Activated naive CD8-positive, alpha-beta T cell treated with anti-CD3 and anti-CD28 coated beads, Interleukin-2, amount 50 U/mL, for 24 hours (primary cell): ENCODE measurements at regions not wholly inside any gene's neighbourhood (a gene's known extent, or its start where the extent isn't known, plus 50 kb on each side); places are given as distances from the start of the nearest gene placed in this dataset.
A peak's percentile ranks its signal among the peaks of the same experiment; 100 is the strongest.

Experiments
- ATAC-seq: fragments of 150-1000 bp; cut with Tn5 transposase; one replicate; pipeline ENCODE4 v1.10.0; 2021
- DNase-seq: peaks from one replicate; pipeline ENCODE4 v3.0.0; 2021
- H3K27ac Mint-ChIP-seq: one replicate; pipeline ENCODE4 v1.8.0; 2021; ENCODE audit warnings: mild to moderate bottlenecking, mixed read lengths
- H3K27me3 Mint-ChIP-seq: one replicate; pipeline ENCODE4 v1.8.0; 2021; ENCODE audit warnings: mixed read lengths
- H3K36me3 Mint-ChIP-seq: one replicate; pipeline ENCODE4 v1.8.0; 2021; ENCODE audit warnings: low read depth, mixed read lengths
- H3K4me1 Mint-ChIP-seq: one replicate; pipeline ENCODE4 v1.8.0; 2021; ENCODE audit warnings: mixed read lengths
- H3K4me3 Mint-ChIP-seq: one replicate; pipeline ENCODE4 v1.8.0; 2021; ENCODE audit warnings: mild to moderate bottlenecking, moderate library complexity, mixed read lengths
- H3K9me3 Mint-ChIP-seq: one replicate; pipeline ENCODE4 v1.8.0; 2021; ENCODE audit warnings: mixed read lengths

- Mint-ChIP-seq H3K27me3 (peaks cover 4% of the 10 kb centered on the region), H3K36me3 (no peaks in the 10 kb centered on the region), H3K4me3 (no peak overlapping the region), H3K4me1 (no peaks in the 10 kb centered on the region), H3K27ac (no peak overlapping the region), H3K9me3 (no peaks in the 10 kb centered on the region)
- no peak for ATAC-seq
- no peak for DNase-seq
Measured at GRCh38 chr13:97135883-97136282, 86.2 kb upstream of the MBNL2 start.

GRCh38 chr13:97136418-97136817 lies 85.7 kb upstream of the MBNL2 start:
- Mint-ChIP-seq H3K27ac (no peak overlapping the region), H3K4me3 (no peak overlapping the region), H3K9me3 (no peaks in the 10 kb centered on the region), H3K27me3 (peaks cover 4% of the 10 kb centered on the region), H3K36me3 (no peaks in the 10 kb centered on the region), H3K4me1 (peaks cover 2% of the 10 kb centered on the region)
- no peak for ATAC-seq
- no peak for DNase-seq

GRCh38 chr13:97139691-97140090 lies 82.4 kb upstream of the MBNL2 start:
- Mint-ChIP-seq H3K36me3 (no peaks in the 10 kb centered on the region), H3K27ac (no peak overlapping the region), H3K4me3 (no peak overlapping the region), H3K9me3 (no peaks in the 10 kb centered on the region), H3K4me1 (peaks cover 7% of the 10 kb centered on the region), H3K27me3 (peaks cover 13% of the 10 kb centered on the region)
- ATAC-seq (no peak), DNase-seq (no peak)

GRCh38 chr13:97140131-97140530 lies 82.0 kb upstream of the MBNL2 start:
- Mint-ChIP-seq H3K36me3 (no peaks in the 10 kb centered on the region), H3K4me3 (no peak overlapping the region), H3K4me1 (peaks cover 7% of the 10 kb centered on the region), H3K27ac (no peak overlapping the region), H3K9me3 (no peaks in the 10 kb centered on the region), H3K27me3 (peaks cover 14% of the 10 kb centered on the region)
- no peak for ATAC-seq
- no peak for DNase-seq

- DNase-seq (no peak), ATAC-seq (no peak)
- H3K36me3 Mint-ChIP-seq = no peaks in the 10 kb centered on the region
- H3K27me3 Mint-ChIP-seq = peaks cover 15% of the 10 kb centered on the region
- no peak overlapping the region for H3K27ac Mint-ChIP-seq
- no peaks in the 10 kb centered on the region for H3K9me3 Mint-ChIP-seq
- no peak overlapping the region for H3K4me3 Mint-ChIP-seq
- H3K4me1 Mint-ChIP-seq = peaks cover 7% of the 10 kb centered on the region
Measured at GRCh38 chr13:97140611-97141010, 81.5 kb upstream of the MBNL2 start.

GRCh38 chr13:97141097-97141496 lies 81.0 kb upstream of the MBNL2 start:
- Mint-ChIP-seq H3K27ac (no peak overlapping the region), H3K27me3 (peaks cover 15% of the 10 kb centered on the region), H3K36me3 (no peaks in the 10 kb centered on the region), H3K9me3 (no peaks in the 10 kb centered on the region), H3K4me1 (peaks cover 7% of the 10 kb centered on the region), H3K4me3 (no peak overlapping the region)
- ATAC-seq = no peak
- DNase-seq = no peak

- Mint-ChIP-seq H3K9me3 (no peaks in the 10 kb centered on the region), H3K27me3 (peaks cover 19% of the 10 kb centered on the region), H3K4me3 (no peak overlapping the region), H3K36me3 (no peaks in the 10 kb centered on the region), H3K27ac (no peak overlapping the region), H3K4me1 (peaks cover 7% of the 10 kb centered on the region)
- DNase-seq (peak; percentile 11), ATAC-seq (peak; percentile 93)
Measured at GRCh38 chr13:97141564-97142005, 80.5 kb upstream of the MBNL2 start.

GRCh38 chr13:97142452-97142851 lies 79.7 kb upstream of the MBNL2 start:
- H3K4me3 Mint-ChIP-seq = no peak overlapping the region
- DNase-seq = no peak
- no peaks in the 10 kb centered on the region for H3K36me3 Mint-ChIP-seq
- H3K4me1 Mint-ChIP-seq = peaks cover 7% of the 10 kb centered on the region
- peaks cover 19% of the 10 kb centered on the region for H3K27me3 Mint-ChIP-seq
- ATAC-seq = no peak
- no peak overlapping the region for H3K27ac Mint-ChIP-seq
- no peaks in the 10 kb centered on the region for H3K9me3 Mint-ChIP-seq

GRCh38 chr13:97145057-97145456 lies 77.1 kb upstream of the MBNL2 start:
- no peak overlapping the region for H3K27ac Mint-ChIP-seq
- peaks cover 7% of the 10 kb centered on the region for H3K4me1 Mint-ChIP-seq
- peaks cover 22% of the 10 kb centered on the region for H3K27me3 Mint-ChIP-seq
- ATAC-seq (no peak), DNase-seq (no peak)
- H3K36me3 Mint-ChIP-seq = no peaks in the 10 kb centered on the region
- no peak overlapping the region for H3K4me3 Mint-ChIP-seq
- no peaks in the 10 kb centered on the region for H3K9me3 Mint-ChIP-seq

GRCh38 chr13:97148894-97149293 lies 73.2 kb upstream of the MBNL2 start:
- Mint-ChIP-seq H3K9me3 (no peaks in the 10 kb centered on the region), H3K4me1 (no peaks in the 10 kb centered on the region), H3K36me3 (no peaks in the 10 kb centered on the region), H3K4me3 (no peak overlapping the region), H3K27me3 (peaks cover 17% of the 10 kb centered on the region), H3K27ac (no peak overlapping the region)
- ATAC-seq (no peak), DNase-seq (no peak)

GRCh38 chr13:97160421-97160820 lies 61.7 kb upstream of the MBNL2 start:
- no peak for ATAC-seq
- Mint-ChIP-seq H3K4me3 (no peak overlapping the region), H3K36me3 (no peaks in the 10 kb centered on the region)

GRCh38 chr13:97161582-97162231 lies 60.4 kb upstream of the MBNL2 start:
- no peak for DNase-seq
- peaks cover 5% of the 10 kb centered on the region for H3K27me3 Mint-ChIP-seq
- H3K36me3 Mint-ChIP-seq = no peaks in the 10 kb centered on the region
- H3K4me3 Mint-ChIP-seq = no peak overlapping the region
- no peak for ATAC-seq
- H3K9me3 Mint-ChIP-seq = peaks cover 4% of the 10 kb centered on the region
- H3K27ac Mint-ChIP-seq = no peak overlapping the region
- no peaks in the 10 kb centered on the region for H3K4me1 Mint-ChIP-seq

More at GRCh38 chr13:97160421-97160820, 61.7 kb upstream of the MBNL2 start:
- DNase-seq = no peak
- Mint-ChIP-seq H3K4me1 (no peaks in the 10 kb centered on the region), H3K9me3 (peaks cover 4% of the 10 kb centered on the region), H3K27me3 (peaks cover 5% of the 10 kb centered on the region), H3K27ac (no peak overlapping the region)

- no peak overlapping the region for H3K4me3 Mint-ChIP-seq
- ATAC-seq (no peak), DNase-seq (no peak)
- no peak overlapping the region for H3K27ac Mint-ChIP-seq
- no peaks in the 10 kb centered on the region for H3K4me1 Mint-ChIP-seq
- H3K27me3 Mint-ChIP-seq = peaks cover 8% of the 10 kb centered on the region
- H3K9me3 Mint-ChIP-seq = peaks cover 4% of the 10 kb centered on the region
- H3K36me3 Mint-ChIP-seq = no peaks in the 10 kb centered on the region
Measured at GRCh38 chr13:97165502-97166425, 56.4 kb upstream of the MBNL2 start.

GRCh38 chr13:97171136-97171535 lies 51.0 kb upstream of the MBNL2 start:
- H3K9me3 Mint-ChIP-seq = peaks cover 4% of the 10 kb centered on the region
- ATAC-seq = no peak
- H3K4me3 Mint-ChIP-seq = no peak overlapping the region
- peaks cover 8% of the 10 kb centered on the region for H3K27me3 Mint-ChIP-seq
- no peaks in the 10 kb centered on the region for H3K36me3 Mint-ChIP-seq
- no peaks in the 10 kb centered on the region for H3K4me1 Mint-ChIP-seq
- DNase-seq = no peak
- no peak overlapping the region for H3K27ac Mint-ChIP-seq
